ENCODE measurements at regions not wholly inside any gene's neighbourhood (a gene's known extent, or its start where the extent isn't known, plus 50 kb on each side); places are given as distances from the start of the nearest gene placed in this dataset.

DNA sequence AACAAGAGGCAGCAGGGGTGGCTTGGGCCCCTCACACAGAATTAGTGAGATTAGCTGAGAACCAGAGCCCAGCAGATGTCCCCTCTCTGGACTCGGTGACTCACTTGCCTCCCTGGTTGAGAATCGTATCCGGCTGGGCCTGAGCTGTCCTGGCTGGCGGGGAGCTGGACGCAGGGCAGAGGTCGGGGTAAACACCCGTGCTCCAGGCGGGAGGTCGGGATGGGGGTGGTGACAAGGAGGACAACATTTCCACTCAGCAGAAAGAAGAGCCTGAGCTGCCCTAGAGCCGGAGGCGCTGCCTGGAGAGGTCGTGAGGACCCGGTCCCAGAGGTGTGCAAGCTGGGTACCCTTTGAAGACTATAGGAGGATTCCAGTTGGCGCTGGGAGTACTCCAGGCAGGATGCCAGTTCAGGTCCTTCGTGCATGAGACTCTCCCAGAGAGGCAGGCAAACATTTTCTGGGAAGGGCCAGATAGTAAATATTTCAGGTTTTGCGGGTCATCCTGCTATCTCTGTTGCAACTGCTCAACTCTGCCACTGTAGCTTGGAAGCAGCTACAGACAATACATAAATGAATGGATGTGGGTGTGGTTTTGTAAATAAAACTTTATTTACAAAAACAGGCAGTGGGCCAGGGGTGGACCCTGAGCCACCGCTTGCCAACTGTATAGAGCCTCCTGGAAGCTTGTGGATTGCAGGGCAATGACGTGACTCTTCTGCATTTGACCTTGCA is 116.8 kb upstream of the WNT4 start:
- TF ChIP-seq CTCF (IDR thresholded peaks at IDR 0.05; ENCODE audit: low read depth, low read length, poor library complexity, severe bottlenecking) (no peak), EZH2phosphoT487 (IDR thresholded peaks at IDR 0.05; ENCODE audit: borderline replicate concordance, low read length) (no peak)
